Liver (tissue), 8 donors: ENCODE measurements at regions not wholly inside any gene's neighbourhood (a gene's known extent, or its start where the extent isn't known, plus 50 kb on each side); places are given as distances from the start of the nearest gene placed in this dataset.

Source experiments
- DNase-seq: peaks from one replicate; pipeline ENCODE4 v3.0.0-alpha.2; 2017; ENCODE audit warnings: low spot score
- H3K27ac ChIP-seq, 2 donors: one replicate each; pipeline ENCODE4 v1.7.0; 2013; ENCODE audit warnings: inconsistent platforms in 2 of 2, low read length in 2 of 2, control low read depth in 1 of 2, low read depth in 1 of 2, mild to moderate bottlenecking in 1 of 2
- H3K27me3 ChIP-seq, 4 donors: one replicate each; pipeline versions ENCODE4 v1.6.1 to v1.7.0; 2013; ENCODE audit warnings: low read length in 3 of 4, inconsistent platforms in 1 of 4, mild to moderate bottlenecking in 1 of 4, moderate library complexity in 1 of 4; ENCODE audit not compliant: control insufficient read depth in 4 of 4, insufficient read depth in 4 of 4
- H3K36me3 ChIP-seq, 4 donors: one replicate each; pipeline versions ENCODE4 v1.6.1 to v1.7.0; 2013; ENCODE audit warnings: low read length in 3 of 4, mild to moderate bottlenecking in 3 of 4, low read depth in 1 of 4, moderate library complexity in 1 of 4; ENCODE audit not compliant: control insufficient read depth in 4 of 4, insufficient read depth in 3 of 4
- H3K4me1 ChIP-seq, 4 donors: one replicate each; pipeline versions ENCODE4 v1.6.1 to v1.7.0; 2013; ENCODE audit warnings: low read length in 3 of 4, mild to moderate bottlenecking in 3 of 4, moderate library complexity in 1 of 4; ENCODE audit not compliant: control insufficient read depth in 4 of 4, insufficient read depth in 4 of 4
- H3K4me3 ChIP-seq, 3 donors: one replicate each; pipeline versions ENCODE4 v1.6.1 to v1.7.0; 2013; ENCODE audit warnings: low read length in 3 of 3, control low read depth in 1 of 3, low read depth in 1 of 3, mild to moderate bottlenecking in 1 of 3
- H3K9ac ChIP-seq, 2 donors: one replicate each; pipeline ENCODE4 v1.7.0; 2013; ENCODE audit warnings: low read length in 2 of 2, mild to moderate bottlenecking in 2 of 2, moderate library complexity in 2 of 2, control low read depth in 1 of 2, low read depth in 1 of 2
- H3K9me3 ChIP-seq, 4 donors: one replicate each; pipeline versions ENCODE4 v1.6.1 to v1.7.0; 2013; ENCODE audit warnings: low read length in 3 of 4; ENCODE audit not compliant: control insufficient read depth in 4 of 4
- ATF3 ChIP-seq: IDR thresholded peaks from 2 replicates; pipeline ENCODE4 v1.6.1; 2016; ENCODE audit warnings: antibody characterized with exemption
- CTCF ChIP-seq: fragments of 150-350 bp; IDR thresholded peaks from 2 replicates; pipeline ENCODE4 v1.5.1; 2017; ENCODE audit warnings: improper control_type of control experiment, low read depth, low read length; ENCODE audit not compliant: missing input control
- FOXA2 ChIP-seq: IDR thresholded peaks from 2 replicates; pipeline ENCODE4 v1.6.1; 2016; ENCODE audit warnings: antibody characterized with exemption
- HNF4A ChIP-seq, 2 donors: conservative IDR thresholded peaks; 2 replicates each; pipeline ENCODE4 v1.6.1; 2016; ENCODE audit warnings: antibody characterized with exemption in 2 of 2, mild to moderate bottlenecking in 2 of 2
- JUND ChIP-seq, 2 donors: IDR thresholded peaks; 2 replicates each; pipeline ENCODE4 v1.6.1; 2016; ENCODE audit warnings: antibody characterized with exemption in 2 of 2
- RAD21 ChIP-seq, 2 donors: IDR thresholded peaks; 2 replicates each; pipeline ENCODE4 v1.6.1; 2016; ENCODE audit warnings: antibody characterized with exemption in 2 of 2, mild to moderate bottlenecking in 2 of 2
- REST ChIP-seq: IDR thresholded peaks from 2 replicates; pipeline ENCODE4 v1.6.1; 2016; ENCODE audit warnings: antibody characterized with exemption, mild to moderate bottlenecking
- RXRA ChIP-seq, 2 donors: IDR thresholded peaks; 2 replicates each; pipeline ENCODE4 v1.6.1; 2017 to 2018; ENCODE audit warnings: antibody characterized with exemption in 2 of 2, mild to moderate bottlenecking in 1 of 2
- SP1 ChIP-seq: IDR thresholded peaks from 2 replicates; pipeline ENCODE4 v1.6.1; 2018; ENCODE audit warnings: antibody characterized with exemption, mild to moderate bottlenecking
- YY1 ChIP-seq: IDR thresholded peaks from 2 replicates; pipeline ENCODE4 v1.6.1; 2016; ENCODE audit warnings: antibody characterized with exemption, mild to moderate bottlenecking
- ZBTB33 ChIP-seq: IDR thresholded peaks from 2 replicates; pipeline ENCODE4 v1.6.1; 2016; ENCODE audit warnings: antibody characterized with exemption
- WGBS: extraction: QIAGEN DNeasy Blood & Tissue Kit; methylation state at CpG from one replicate; pipeline ENCODE4 v1.1.7; 2013; 5-methylcytosine and 5-hydroxymethylcytosine counted together
- donor health status: healthy.
- donor health status: healthy.
- donor health status: healthy.
- donor health status: healthy.
- donor health status: healthy.

GRCh38 chrX:137178392-137178791, 144.6 kb upstream of the GPR101 start:
- WGBS: 42% methylated on average over 3 of the region's 3 CpGs
- Histone ChIP-seq H3K9me3 (no peaks in the 10 kb centered on the region), H3K4me1 (no peaks in the 10 kb centered on the region), H3K36me3 (no peaks in the 10 kb centered on the region), H3K27ac (no peak overlapping the region), H3K9ac (no peak overlapping the region), H3K27me3 (peaks cover 0 to 5% (median 0%) of the 10 kb centered on the region in 4 donors), H3K4me3 (no peak overlapping the region)
- TF ChIP-seq FOXA2: no peak
- no peak for TF ChIP-seq RAD21 (IDR thresholded peaks at IDR 0.05)
- TF ChIP-seq REST: no peak
- no peak for TF ChIP-seq ATF3
- no peak for TF ChIP-seq SP1
- no peak for TF ChIP-seq JUND (IDR thresholded peaks at IDR 0.05)
- TF ChIP-seq ZBTB33: no peak
- no peak for TF ChIP-seq YY1
- TF ChIP-seq CTCF: no peak
- TF ChIP-seq HNF4A (conservative IDR thresholded peaks at IDR 0.05): no peak
- no peak for DNase-seq

- Histone ChIP-seq H3K27me3 (peaks cover 0 to 3% (median 0%) of the 10 kb centered on the region in 4 donors), H3K9ac (no peak overlapping the region), H3K9me3 (no peaks in the 10 kb centered on the region), H3K4me1 (no peaks in the 10 kb centered on the region), H3K36me3 (no peaks in the 10 kb centered on the region), H3K27ac (no peak overlapping the region), H3K4me3 (no peak overlapping the region)
- TF ChIP-seq REST: no peak
- TF ChIP-seq JUND (IDR thresholded peaks at IDR 0.05): no peak
- no peak for TF ChIP-seq RXRA (IDR thresholded peaks at IDR 0.05)
- DNase-seq: no peak
- 89% methylated on average over 3 of the region's 3 CpGs for WGBS
Measured at GRCh38 chrX:137172317-137172948, 138.6 kb upstream of the GPR101 start.
